Endothelial cell (in vitro differentiated cells): ENCODE measurements at regions not wholly inside any gene's neighbourhood (a gene's known extent, or its start where the extent isn't known, plus 50 kb on each side); places are given as distances from the start of the nearest gene placed in this dataset.

Experiments
- DNase-seq: peaks from one replicate; pipeline ENCODE4 v3.0.0; 2021; ENCODE audit warnings: low spot score
- H3K27ac Mint-ChIP-seq: one replicate; pipeline ENCODE4 v1.8.0; 2021; ENCODE audit warnings: mixed read lengths, inconsistent platforms; ENCODE audit not compliant: unreplicated experiment
- H3K27me3 Mint-ChIP-seq: one replicate; pipeline ENCODE4 v1.8.0; 2021; ENCODE audit warnings: mild to moderate bottlenecking, moderate library complexity, mixed read lengths, inconsistent platforms; ENCODE audit not compliant: unreplicated experiment
- H3K36me3 Mint-ChIP-seq: one replicate; pipeline ENCODE4 v1.8.0; 2021; ENCODE audit warnings: mild to moderate bottlenecking, low read depth, mixed read lengths, inconsistent platforms; ENCODE audit not compliant: unreplicated experiment
- H3K4me1 Mint-ChIP-seq: one replicate; pipeline ENCODE4 v1.8.0; 2021; ENCODE audit warnings: mild to moderate bottlenecking, mixed read lengths, inconsistent platforms; ENCODE audit not compliant: unreplicated experiment
- H3K4me3 Mint-ChIP-seq: one replicate; pipeline ENCODE4 v1.8.0; 2021; ENCODE audit warnings: mild to moderate bottlenecking, mixed read lengths, inconsistent platforms; ENCODE audit not compliant: unreplicated experiment
- H3K9me3 Mint-ChIP-seq: one replicate; pipeline ENCODE4 v1.8.0; 2021; ENCODE audit warnings: mixed read lengths, inconsistent platforms; ENCODE audit not compliant: unreplicated experiment
- CTCF ChIP-seq: fragments of 200-600 bp; sonication (generic); IDR thresholded peaks from one replicate; pipeline ENCODE4 v1.5.0; 2021; ENCODE audit warnings: antibody characterized with exemption; ENCODE audit not compliant: unreplicated experiment

- no peak overlapping the region for H3K27ac Mint-ChIP-seq
- no peaks in the 10 kb centered on the region for H3K4me1 Mint-ChIP-seq
- H3K27me3 Mint-ChIP-seq, result peaks cover 3% of the 10 kb centered on the region
- no peak for DNase-seq
- H3K4me3 Mint-ChIP-seq, result no peak overlapping the region
- no peak for TF ChIP-seq CTCF
- H3K9me3 Mint-ChIP-seq, result peaks cover 31% of the 10 kb centered on the region
- peaks cover 4% of the 10 kb centered on the region for H3K36me3 Mint-ChIP-seq
These were observed 1860.3 kb downstream of the TP53TG3F start for GRCh38 chr16:35319536-35320192.

DNA sequence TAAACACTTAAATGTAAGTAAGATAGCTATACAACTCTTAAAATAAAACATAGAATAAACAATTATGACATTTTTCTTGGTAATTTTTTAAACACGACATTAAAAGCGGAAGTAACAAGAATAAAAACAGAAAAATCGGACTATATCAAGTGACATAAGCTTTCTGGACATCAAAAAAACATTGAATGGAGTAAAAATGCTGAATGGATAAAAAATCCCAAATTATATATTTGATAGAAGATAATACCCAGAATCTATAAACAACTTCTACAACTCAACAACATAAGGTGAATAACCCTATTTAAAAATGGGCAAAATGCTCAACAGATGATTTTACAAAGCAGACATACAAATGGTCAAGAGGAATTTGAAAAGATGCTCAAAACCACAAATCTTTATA, 1866.5 kb downstream of the TP53TG3F start:
- Mint-ChIP-seq H3K9me3 (peaks cover 33% of the 10 kb centered on the region), H3K4me3 (no peak overlapping the region), H3K27me3 (peaks cover 3% of the 10 kb centered on the region), H3K27ac (no peak overlapping the region), H3K4me1 (no peaks in the 10 kb centered on the region), H3K36me3 (peaks cover 4% of the 10 kb centered on the region)
- no peak for TF ChIP-seq CTCF
- DNase-seq, result no peak

DNA sequence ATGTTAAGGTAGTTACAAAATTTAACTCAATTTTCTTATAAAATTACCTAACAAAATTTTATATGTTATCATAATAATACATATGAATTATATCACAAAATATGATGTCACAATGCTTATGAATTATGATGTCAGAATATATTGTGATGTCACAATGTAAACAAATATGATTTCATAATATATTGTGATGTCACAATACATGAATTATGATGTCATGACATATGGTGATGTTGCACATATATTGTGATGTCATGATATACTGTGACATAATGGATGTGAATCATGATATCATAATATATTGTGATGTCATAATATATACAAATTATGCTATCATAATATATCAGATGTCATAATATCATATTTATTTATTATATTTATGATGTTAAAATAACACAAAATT, 1879.9 kb downstream of the TP53TG3F start:
- Mint-ChIP-seq H3K4me1 (no peaks in the 10 kb centered on the region), H3K9me3 (peaks cover 36% of the 10 kb centered on the region), H3K4me3 (no peak overlapping the region), H3K27ac (no peak overlapping the region), H3K36me3 (no peaks in the 10 kb centered on the region), H3K27me3 (no peaks in the 10 kb centered on the region)
- no peak for DNase-seq
- TF ChIP-seq CTCF, result no peak

GRCh38 chr16:35342012-35342411, 1882.6 kb downstream of the TP53TG3F start:
- Mint-ChIP-seq H3K4me1 (no peaks in the 10 kb centered on the region), H3K27me3 (no peaks in the 10 kb centered on the region), H3K9me3 (peaks cover 29% of the 10 kb centered on the region), H3K4me3 (no peak overlapping the region), H3K27ac (no peak overlapping the region), H3K36me3 (peaks cover 3% of the 10 kb centered on the region)
- no peak for DNase-seq
- TF ChIP-seq CTCF, result no peak

DNA sequence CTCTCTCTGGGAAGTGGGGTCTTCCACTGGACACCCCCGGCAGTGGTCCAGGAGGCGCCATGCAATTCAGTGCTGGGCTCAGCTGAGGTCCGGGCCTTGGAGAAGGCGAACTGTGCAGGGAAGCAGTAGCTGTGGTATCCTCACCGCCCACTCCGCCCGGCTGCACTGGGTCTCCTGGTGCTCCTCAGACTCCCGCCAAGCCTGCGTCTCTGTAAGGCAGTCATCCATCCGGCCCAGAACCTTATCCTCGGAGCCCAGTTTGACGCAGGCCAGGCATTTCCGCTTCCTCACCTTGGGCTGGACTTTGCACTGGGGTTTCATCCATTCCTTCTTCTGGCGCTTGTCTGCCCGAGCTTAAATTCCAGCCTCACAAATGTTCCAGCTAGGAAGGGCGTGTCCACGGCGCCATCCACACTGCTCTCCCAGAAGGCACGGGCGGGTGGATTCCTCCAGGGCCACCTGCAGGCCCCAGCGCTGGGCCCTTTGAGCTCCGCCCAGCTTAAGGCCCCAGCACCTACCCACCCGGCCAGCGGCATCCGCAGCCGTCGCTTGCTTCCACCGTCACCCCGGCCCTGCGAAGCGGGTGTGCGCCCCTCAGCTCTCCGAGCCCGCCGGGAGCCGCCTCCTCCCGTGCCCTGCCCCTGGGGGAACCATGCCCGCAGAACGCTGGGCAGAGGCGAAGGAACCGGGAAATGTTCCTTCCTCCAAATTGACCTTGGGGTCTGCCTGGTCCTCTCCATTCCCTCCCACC, 1884.8 kb downstream of the TP53TG3F start:
- H3K27me3 Mint-ChIP-seq, result no peaks in the 10 kb centered on the region
- no peak overlapping the region for H3K27ac Mint-ChIP-seq
- no peak for TF ChIP-seq CTCF
- H3K9me3 Mint-ChIP-seq, result peaks cover 22% of the 10 kb centered on the region
- no peak overlapping the region for H3K4me3 Mint-ChIP-seq
- H3K36me3 Mint-ChIP-seq, result peaks cover 3% of the 10 kb centered on the region
- H3K4me1 Mint-ChIP-seq, result no peaks in the 10 kb centered on the region
- no peak for DNase-seq
